ENCODE measurements at regions not wholly inside any gene's neighbourhood (a gene's known extent, or its start where the extent isn't known, plus 50 kb on each side); places are given as distances from the start of the nearest gene placed in this dataset.
"Not testable (repeated sequence)": the region's sequence is repeated elsewhere in the genome, so short reads cannot be mapped to it uniquely, and the experiment has no call there.

- Histone ChIP-seq H3K4me1 (ENCODE audit: control insufficient read depth, insufficient read depth, low read length) (no peaks in the 10 kb centered on the region), H3K27me3 (replicated peaks; ENCODE audit: control insufficient read depth, insufficient read depth, low read length) (peaks cover 10% of the 10 kb centered on the region), H3K36me3 (ENCODE audit: control insufficient read depth, insufficient read depth, low read length, severe bottlenecking) (no peaks in the 10 kb centered on the region), H3K9me3 (ENCODE audit: control insufficient read depth, low read length) (peaks cover 20% of the 10 kb centered on the region), H3K9ac (ENCODE audit: low read length) (no peak overlapping the region), H3K4me3 (ENCODE audit: low read length) (no peak overlapping the region)
- no peak for DNase-seq (ENCODE audit: low read depth)
Observed at GRCh38 chr1:177891809-177892208, 78.0 kb downstream of the SEC16B start.

- H3K4me1 ChIP-seq (ENCODE audit: control insufficient read depth, insufficient read depth, low read length) = no peaks in the 10 kb centered on the region
- H3K36me3 ChIP-seq (ENCODE audit: control insufficient read depth, insufficient read depth, low read length, severe bottlenecking) = no peaks in the 10 kb centered on the region
- no peak for DNase-seq (ENCODE audit: low read depth)
- H3K4me3 ChIP-seq (ENCODE audit: low read length) = no peak overlapping the region
- H3K27me3 ChIP-seq (replicated peaks; ENCODE audit: control insufficient read depth, insufficient read depth, low read length) = peaks cover 4% of the 10 kb centered on the region
- peaks cover 22% of the 10 kb centered on the region for H3K9me3 ChIP-seq (ENCODE audit: control insufficient read depth, low read length)
- no peak overlapping the region for H3K9ac ChIP-seq (ENCODE audit: low read length)
Observed at GRCh38 chr1:177890479-177890878, 79.4 kb downstream of the SEC16B start.

- DNase-seq (ENCODE audit: low read depth) = peak; percentile 55
Observed at GRCh38 chr1:177884479-177885021, 85.3 kb downstream of the SEC16B start.

GRCh38 chr1:177883581-177883980 is 86.3 kb downstream of the SEC16B start:
- Histone ChIP-seq H3K4me3 (ENCODE audit: low read length) (no peak overlapping the region), H3K9me3 (ENCODE audit: control insufficient read depth, low read length) (peaks cover 2% of the 10 kb centered on the region), H3K9ac (ENCODE audit: low read length) (no peak overlapping the region), H3K27me3 (replicated peaks; ENCODE audit: control insufficient read depth, insufficient read depth, low read length) (peaks cover 16% of the 10 kb centered on the region), H3K36me3 (ENCODE audit: control insufficient read depth, insufficient read depth, low read length, severe bottlenecking) (no peaks in the 10 kb centered on the region), H3K4me1 (ENCODE audit: control insufficient read depth, insufficient read depth, low read length) (peaks cover 8% of the 10 kb centered on the region)
- no peak for DNase-seq (ENCODE audit: low read depth)

More at GRCh38 chr1:177884479-177885021, 85.3 kb downstream of the SEC16B start:
- Histone ChIP-seq H3K4me3 (ENCODE audit: low read length) (no peak overlapping the region), H3K4me1 (ENCODE audit: control insufficient read depth, insufficient read depth, low read length) (peaks cover 8% of the 10 kb centered on the region), H3K27me3 (replicated peaks; ENCODE audit: control insufficient read depth, insufficient read depth, low read length) (peaks cover 10% of the 10 kb centered on the region), H3K36me3 (ENCODE audit: control insufficient read depth, insufficient read depth, low read length, severe bottlenecking) (no peaks in the 10 kb centered on the region), H3K9ac (ENCODE audit: low read length) (no peak overlapping the region), H3K9me3 (ENCODE audit: control insufficient read depth, low read length) (peaks cover 2% of the 10 kb centered on the region)

- Histone ChIP-seq H3K36me3 (ENCODE audit: control insufficient read depth, insufficient read depth, low read length, severe bottlenecking) (no peaks in the 10 kb centered on the region), H3K4me3 (ENCODE audit: low read length) (no peak overlapping the region), H3K9ac (ENCODE audit: low read length) (no peak overlapping the region), H3K9me3 (ENCODE audit: control insufficient read depth, low read length) (no peaks in the 10 kb centered on the region), H3K4me1 (ENCODE audit: control insufficient read depth, insufficient read depth, low read length) (peaks cover 8% of the 10 kb centered on the region), H3K27me3 (replicated peaks; ENCODE audit: control insufficient read depth, insufficient read depth, low read length) (peaks cover 16% of the 10 kb centered on the region)
- no peak for DNase-seq (ENCODE audit: low read depth)
Observed at GRCh38 chr1:177880339-177880891, 89.4 kb downstream of the SEC16B start.

GRCh38 chr1:177877086-177877485 is 92.8 kb downstream of the SEC16B start:
- Histone ChIP-seq H3K9me3 (ENCODE audit: control insufficient read depth, low read length) (no peaks in the 10 kb centered on the region), H3K27me3 (replicated peaks; ENCODE audit: control insufficient read depth, insufficient read depth, low read length) (peaks cover 16% of the 10 kb centered on the region), H3K36me3 (ENCODE audit: control insufficient read depth, insufficient read depth, low read length, severe bottlenecking) (no peaks in the 10 kb centered on the region), H3K4me1 (ENCODE audit: control insufficient read depth, insufficient read depth, low read length) (peaks cover 7% of the 10 kb centered on the region), H3K9ac (ENCODE audit: low read length) (no peak overlapping the region), H3K4me3 (ENCODE audit: low read length) (no peak overlapping the region)
- DNase-seq (ENCODE audit: low read depth) = no peak

- Histone ChIP-seq H3K9ac (ENCODE audit: low read length) (no peak overlapping the region), H3K4me3 (ENCODE audit: low read length) (no peak overlapping the region), H3K27me3 (replicated peaks; ENCODE audit: control insufficient read depth, insufficient read depth, low read length) (no peaks in the 10 kb centered on the region), H3K4me1 (ENCODE audit: control insufficient read depth, insufficient read depth, low read length) (peaks cover 7% of the 10 kb centered on the region), H3K36me3 (ENCODE audit: control insufficient read depth, insufficient read depth, low read length, severe bottlenecking) (no peaks in the 10 kb centered on the region), H3K9me3 (ENCODE audit: control insufficient read depth, low read length) (no peaks in the 10 kb centered on the region)
- peak; percentile 73 for DNase-seq (ENCODE audit: low read depth)
Observed at GRCh38 chr1:177873238-177873637, 96.6 kb downstream of the SEC16B start.

- no peaks in the 10 kb centered on the region for H3K9me3 ChIP-seq (ENCODE audit: control insufficient read depth, low read length)
- H3K27me3 ChIP-seq (replicated peaks; ENCODE audit: control insufficient read depth, insufficient read depth, low read length) = no peaks in the 10 kb centered on the region
- H3K9ac ChIP-seq (ENCODE audit: low read length) = no peak overlapping the region
- H3K4me1 ChIP-seq (ENCODE audit: control insufficient read depth, insufficient read depth, low read length) = peaks cover 7% of the 10 kb centered on the region
- no peak for DNase-seq (ENCODE audit: low read depth)
- no peak overlapping the region for H3K4me3 ChIP-seq (ENCODE audit: low read length)
- no peaks in the 10 kb centered on the region for H3K36me3 ChIP-seq (ENCODE audit: control insufficient read depth, insufficient read depth, low read length, severe bottlenecking)
Observed at GRCh38 chr1:177872308-177872900, 97.5 kb downstream of the SEC16B start.

- H3K4me3 ChIP-seq (ENCODE audit: low read length) = no peak overlapping the region
- peaks cover 7% of the 10 kb centered on the region for H3K4me1 ChIP-seq (ENCODE audit: control insufficient read depth, insufficient read depth, low read length)
- no peak overlapping the region for H3K9ac ChIP-seq (ENCODE audit: low read length)
- no peaks in the 10 kb centered on the region for H3K9me3 ChIP-seq (ENCODE audit: control insufficient read depth, low read length)
- H3K27me3 ChIP-seq (replicated peaks; ENCODE audit: control insufficient read depth, insufficient read depth, low read length) = no peaks in the 10 kb centered on the region
- DNase-seq (ENCODE audit: low read depth) = no peak
- no peaks in the 10 kb centered on the region for H3K36me3 ChIP-seq (ENCODE audit: control insufficient read depth, insufficient read depth, low read length, severe bottlenecking)
Observed at GRCh38 chr1:177871613-177872307, 98.1 kb downstream of the SEC16B start.

GRCh38 chr1:177869586-177869985 is 100.3 kb downstream of the SEC16B start:
- Histone ChIP-seq H3K4me1 (ENCODE audit: control insufficient read depth, insufficient read depth, low read length) (peaks cover 10% of the 10 kb centered on the region), H3K27me3 (replicated peaks; ENCODE audit: control insufficient read depth, insufficient read depth, low read length) (no peaks in the 10 kb centered on the region), H3K9me3 (ENCODE audit: control insufficient read depth, low read length) (no peaks in the 10 kb centered on the region), H3K36me3 (ENCODE audit: control insufficient read depth, insufficient read depth, low read length, severe bottlenecking) (no peaks in the 10 kb centered on the region), H3K9ac (ENCODE audit: low read length) (no peak overlapping the region), H3K4me3 (ENCODE audit: low read length) (no peak overlapping the region)
- DNase-seq (ENCODE audit: low read depth) = no peak

GRCh38 chr1:177869011-177869410 is 100.8 kb downstream of the SEC16B start:
- H3K36me3 ChIP-seq (ENCODE audit: control insufficient read depth, insufficient read depth, low read length, severe bottlenecking); DNase-seq (ENCODE audit: low read depth); H3K4me3 ChIP-seq (ENCODE audit: low read length); H3K9ac ChIP-seq (ENCODE audit: low read length); H3K9me3 ChIP-seq (ENCODE audit: control insufficient read depth, low read length); H3K27me3 ChIP-seq (replicated peaks; ENCODE audit: control insufficient read depth, insufficient read depth, low read length): not testable (repeated sequence)
- H3K4me1 ChIP-seq (ENCODE audit: control insufficient read depth, insufficient read depth, low read length) = peaks cover 16% of the 10 kb centered on the region

All from adipocyte (in vitro differentiated cells).